ENCODE measurements at regions not wholly inside any gene's neighbourhood (a gene's known extent, or its start where the extent isn't known, plus 50 kb on each side); places are given as distances from the start of the nearest gene placed in this dataset.

DNA sequence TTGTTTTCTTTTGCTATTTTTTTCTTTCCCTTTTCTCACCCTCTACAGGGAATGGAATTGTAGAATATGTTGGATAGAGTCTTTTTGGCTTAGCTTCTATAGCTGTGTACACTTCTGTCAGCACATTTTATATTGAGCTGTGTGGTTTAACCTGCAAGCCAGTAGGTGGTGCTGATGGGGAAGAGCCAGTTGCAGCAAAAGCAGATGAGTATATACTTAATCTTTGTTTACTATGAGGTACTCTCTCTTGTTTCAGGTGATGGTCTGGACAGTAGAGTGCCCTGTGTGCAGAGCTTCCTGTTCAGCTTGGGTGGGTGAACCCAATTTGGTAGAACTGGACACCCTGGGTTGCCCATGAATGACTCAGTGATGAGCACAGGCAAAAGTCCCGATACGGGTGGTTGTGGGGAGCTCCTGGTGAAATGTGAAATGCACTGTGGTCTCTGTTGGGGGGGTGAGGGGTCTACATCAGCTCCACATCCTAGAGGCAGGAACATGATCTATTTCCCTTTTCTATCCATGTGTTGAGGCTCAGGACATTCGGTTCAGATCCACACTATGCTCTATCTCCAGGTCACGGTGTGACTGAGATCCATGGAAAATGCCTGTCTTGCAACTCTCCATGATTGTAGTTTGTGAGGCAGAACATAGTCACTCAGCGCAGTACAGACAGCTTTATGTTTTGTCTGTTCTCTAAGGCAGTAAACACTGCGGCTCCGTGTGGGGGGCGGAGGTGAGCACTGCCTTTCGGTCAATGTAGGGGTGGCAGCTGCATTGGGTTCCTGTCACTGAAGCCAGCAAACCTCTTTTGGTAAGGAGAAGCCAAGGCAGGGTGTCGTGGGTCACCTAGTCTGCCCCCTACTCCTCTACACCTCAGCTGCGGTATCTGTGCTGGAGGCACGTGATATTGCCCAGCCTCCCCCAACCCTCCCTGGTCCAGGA lies 353.2 kb downstream of the PRR16 start:
- TF ChIP-seq, protein P1, sequence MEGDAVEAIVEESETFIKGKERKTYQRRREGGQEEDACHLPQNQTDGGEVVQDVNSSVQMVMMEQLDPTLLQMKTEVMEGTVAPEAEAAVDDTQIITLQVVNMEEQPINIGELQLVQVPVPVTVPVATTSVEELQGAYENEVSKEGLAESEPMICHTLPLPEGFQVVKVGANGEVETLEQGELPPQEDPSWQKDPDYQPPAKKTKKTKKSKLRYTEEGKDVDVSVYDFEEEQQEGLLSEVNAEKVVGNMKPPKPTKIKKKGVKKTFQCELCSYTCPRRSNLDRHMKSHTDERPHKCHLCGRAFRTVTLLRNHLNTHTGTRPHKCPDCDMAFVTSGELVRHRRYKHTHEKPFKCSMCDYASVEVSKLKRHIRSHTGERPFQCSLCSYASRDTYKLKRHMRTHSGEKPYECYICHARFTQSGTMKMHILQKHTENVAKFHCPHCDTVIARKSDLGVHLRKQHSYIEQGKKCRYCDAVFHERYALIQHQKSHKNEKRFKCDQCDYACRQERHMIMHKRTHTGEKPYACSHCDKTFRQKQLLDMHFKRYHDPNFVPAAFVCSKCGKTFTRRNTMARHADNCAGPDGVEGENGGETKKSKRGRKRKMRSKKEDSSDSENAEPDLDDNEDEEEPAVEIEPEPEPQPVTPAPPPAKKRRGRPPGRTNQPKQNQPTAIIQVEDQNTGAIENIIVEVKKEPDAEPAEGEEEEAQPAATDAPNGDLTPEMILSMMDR (IDR thresholded peaks at IDR 0.05) = no peak
- TF ChIP-seq POLR2A (IDR thresholded peaks at IDR 0.05) = no peak
